Loucy (cell line): ENCODE measurements at regions not wholly inside any gene's neighbourhood (a gene's known extent, or its start where the extent isn't known, plus 50 kb on each side); places are given as distances from the start of the nearest gene placed in this dataset.

ENCODE experiments used
- H2AFZ ChIP-seq: fragments of 200-600 bp; sonication (generic); 2 replicates; pipeline ENCODE4 v1.6.0; 2016; ENCODE audit warnings: antibody characterized with exemption, mild to moderate bottlenecking, low read length, moderate library complexity
- H3F3A ChIP-seq: fragments of 200-600 bp; 2 replicates; pipeline ENCODE4 v1.6.0; 2016; ENCODE audit warnings: antibody characterized with exemption, low read depth, mild to moderate bottlenecking
- H3K27me3 ChIP-seq: fragments of 200-600 bp; sonication (generic); 2 replicates; pipeline ENCODE4 v1.6.1; 2014; ENCODE audit warnings: low read length, mild to moderate bottlenecking; ENCODE audit not compliant: insufficient read depth, poor library complexity, severe bottlenecking
- H3K36me3 ChIP-seq: fragments of 200-600 bp; sonication (generic); 2 replicates; pipeline ENCODE4 v1.6.1; 2016; ENCODE audit warnings: low read length; ENCODE audit not compliant: insufficient read depth
- H3K4me1 ChIP-seq: fragments of 200-600 bp; sonication (generic); 2 replicates; pipeline ENCODE4 v1.5.1; 2014; ENCODE audit warnings: low read length, mild to moderate bottlenecking; ENCODE audit not compliant: insufficient read depth, poor library complexity, severe bottlenecking
- H3K4me2 ChIP-seq: fragments of 200-600 bp; sonication (generic); 2 replicates; pipeline ENCODE4 v1.6.0; 2014; ENCODE audit warnings: antibody characterized with exemption, low read length, low read depth, mild to moderate bottlenecking; ENCODE audit not compliant: poor library complexity, severe bottlenecking
- H3K4me3 ChIP-seq: fragments of 200-600 bp; sonication (generic); 2 replicates; pipeline ENCODE4 v1.5.1; 2014; ENCODE audit warnings: low read length, mild to moderate bottlenecking, mixed read lengths; ENCODE audit not compliant: poor library complexity, severe bottlenecking
- H3K79me2 ChIP-seq: fragments of 200-600 bp; sonication (generic); 2 replicates; pipeline ENCODE4 v1.6.1; 2014; ENCODE audit warnings: low read length; ENCODE audit not compliant: insufficient read depth
- H3K9ac ChIP-seq: fragments of 200-600 bp; sonication (generic); 2 replicates; pipeline ENCODE4 v1.6.0; 2014; ENCODE audit warnings: mild to moderate bottlenecking, low read depth, low read length, moderate library complexity; ENCODE audit not compliant: poor library complexity, severe bottlenecking
- H3K9me2 ChIP-seq: fragments of 200-600 bp; sonication (generic); replicated peaks from 2 replicates; pipeline ENCODE4 v1.6.1; 2016; ENCODE audit warnings: low read depth, low read length, mixed read lengths
- H3K9me3 ChIP-seq: fragments of 200-600 bp; sonication (generic); 2 replicates; pipeline ENCODE4 v1.6.1; 2014; ENCODE audit warnings: mild to moderate bottlenecking, antibody characterized with exemption, low read length, low read depth; ENCODE audit not compliant: insufficient read depth
- H4K20me1 ChIP-seq: fragments of 200-600 bp; sonication (generic); 2 replicates; pipeline ENCODE4 v1.6.0; 2014; ENCODE audit warnings: antibody characterized with exemption, low read length, mild to moderate bottlenecking; ENCODE audit not compliant: insufficient read depth, poor library complexity, severe bottlenecking
- EZH2phosphoT487 ChIP-seq: fragments of 200-600 bp; IDR thresholded peaks from 2 replicates; pipeline ENCODE4 v1.6.1; 2018; ENCODE audit warnings: antibody characterized with exemption, mild to moderate bottlenecking, moderate library complexity, borderline replicate concordance
- TF ChIP-seq, protein P1 (sequence below): fragments of 200-600 bp; sonication (generic); conservative IDR thresholded peaks from 2 replicates; pipeline ENCODE4 v1.5.1; 2014; ENCODE audit warnings: mild to moderate bottlenecking, antibody characterized with exemption, low read length

- Histone ChIP-seq H3K27me3 (no peaks in the 10 kb centered on the region), H3K36me3 (no peaks in the 10 kb centered on the region), H3K4me1 (no peaks in the 10 kb centered on the region), H3K9me3 (peaks cover 10% of the 10 kb centered on the region; the same call in 1 of the 2 replicates), H4K20me1 (no peaks in the 10 kb centered on the region), H3K4me3 (no peak overlapping the region), H3K9ac (no peak overlapping the region), H3K79me2 (no peaks in the 10 kb centered on the region), H3F3A (no peaks in the 10 kb centered on the region), H3K9me2 (no peaks in the 10 kb centered on the region), H3K4me2 (no peak overlapping the region), H2AFZ (no peak overlapping the region)
- no peak for TF ChIP-seq EZH2phosphoT487
- TF ChIP-seq, protein P1, sequence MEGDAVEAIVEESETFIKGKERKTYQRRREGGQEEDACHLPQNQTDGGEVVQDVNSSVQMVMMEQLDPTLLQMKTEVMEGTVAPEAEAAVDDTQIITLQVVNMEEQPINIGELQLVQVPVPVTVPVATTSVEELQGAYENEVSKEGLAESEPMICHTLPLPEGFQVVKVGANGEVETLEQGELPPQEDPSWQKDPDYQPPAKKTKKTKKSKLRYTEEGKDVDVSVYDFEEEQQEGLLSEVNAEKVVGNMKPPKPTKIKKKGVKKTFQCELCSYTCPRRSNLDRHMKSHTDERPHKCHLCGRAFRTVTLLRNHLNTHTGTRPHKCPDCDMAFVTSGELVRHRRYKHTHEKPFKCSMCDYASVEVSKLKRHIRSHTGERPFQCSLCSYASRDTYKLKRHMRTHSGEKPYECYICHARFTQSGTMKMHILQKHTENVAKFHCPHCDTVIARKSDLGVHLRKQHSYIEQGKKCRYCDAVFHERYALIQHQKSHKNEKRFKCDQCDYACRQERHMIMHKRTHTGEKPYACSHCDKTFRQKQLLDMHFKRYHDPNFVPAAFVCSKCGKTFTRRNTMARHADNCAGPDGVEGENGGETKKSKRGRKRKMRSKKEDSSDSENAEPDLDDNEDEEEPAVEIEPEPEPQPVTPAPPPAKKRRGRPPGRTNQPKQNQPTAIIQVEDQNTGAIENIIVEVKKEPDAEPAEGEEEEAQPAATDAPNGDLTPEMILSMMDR = no peak
Observed at GRCh38 chr6:169097381-169097959, 156.2 kb downstream of the THBS2 start.

- no peaks in the 10 kb centered on the region for H3K9me2 ChIP-seq
- H3K4me2 ChIP-seq = no peak overlapping the region
- H3K9me3 ChIP-seq = peaks cover 10% of the 10 kb centered on the region; the same call in 1 of the 2 replicates
- no peak overlapping the region for H3K4me3 ChIP-seq
- no peaks in the 10 kb centered on the region for H3K79me2 ChIP-seq
- no peaks in the 10 kb centered on the region for H3K36me3 ChIP-seq
- TF ChIP-seq, protein P1 = no peak
- no peak for TF ChIP-seq EZH2phosphoT487
- no peaks in the 10 kb centered on the region for H3F3A ChIP-seq
- no peaks in the 10 kb centered on the region for H4K20me1 ChIP-seq
- no peak overlapping the region for H2AFZ ChIP-seq
- no peaks in the 10 kb centered on the region for H3K4me1 ChIP-seq
- H3K9ac ChIP-seq = no peak overlapping the region
- H3K27me3 ChIP-seq = no peaks in the 10 kb centered on the region
Observed at GRCh38 chr6:169096388-169096787, 157.3 kb downstream of the THBS2 start.

GRCh38 chr6:169095153-169095552 lies 158.5 kb downstream of the THBS2 start:
- H3K9me3 ChIP-seq = peaks cover 10% of the 10 kb centered on the region; the same call in 1 of the 2 replicates
- H3K79me2 ChIP-seq = no peaks in the 10 kb centered on the region
- H3K4me1 ChIP-seq = no peaks in the 10 kb centered on the region
- H3K4me3 ChIP-seq = no peak overlapping the region
- H3K27me3 ChIP-seq = no peaks in the 10 kb centered on the region
- H4K20me1 ChIP-seq = no peaks in the 10 kb centered on the region
- TF ChIP-seq, protein P1 = no peak
- no peak for TF ChIP-seq EZH2phosphoT487
- no peak overlapping the region for H2AFZ ChIP-seq
- no peak overlapping the region for H3K4me2 ChIP-seq
- H3K36me3 ChIP-seq = no peaks in the 10 kb centered on the region
- no peak overlapping the region for H3K9ac ChIP-seq
- H3F3A ChIP-seq = no peaks in the 10 kb centered on the region
- H3K9me2 ChIP-seq = no peaks in the 10 kb centered on the region
